PFSK-1 (cell line): ENCODE measurements at regions not wholly inside any gene's neighbourhood (a gene's known extent, or its start where the extent isn't known, plus 50 kb on each side); places are given as distances from the start of the nearest gene placed in this dataset.

ENCODE experiments used
- POLR2AphosphoS5 ChIP-seq: IDR thresholded peaks from 2 replicates; pipeline ENCODE4 v1.6.1; 2012; ENCODE audit warnings: low read depth, mild to moderate bottlenecking, control low read depth, low read length, moderate library complexity
- SIN3A ChIP-seq: IDR thresholded peaks from 2 replicates; pipeline ENCODE4 v1.6.1; 2012; ENCODE audit warnings: mild to moderate bottlenecking, low read length, moderate library complexity, borderline replicate concordance; ENCODE audit not compliant: insufficient read depth
- TAF1 ChIP-seq: IDR thresholded peaks from 2 replicates; pipeline ENCODE4 v1.6.1; 2012; ENCODE audit warnings: low read length, control low read depth, borderline replicate concordance; ENCODE audit not compliant: insufficient read depth
- TF ChIP-seq, protein P1 (sequence below), 2 experiments: IDR thresholded peaks; 2 replicates each; pipeline versions ENCODE4 v1.6.1 to v1.8.0; 2011 to 2012; ENCODE audit warnings: low read depth in 2 of 2, low read length in 2 of 2, control low read depth in 1 of 2, inconsistent platforms in 1 of 2, mild to moderate bottlenecking in 1 of 2, moderate library complexity in 1 of 2; ENCODE audit not compliant: insufficient read depth in 1 of 2

DNA sequence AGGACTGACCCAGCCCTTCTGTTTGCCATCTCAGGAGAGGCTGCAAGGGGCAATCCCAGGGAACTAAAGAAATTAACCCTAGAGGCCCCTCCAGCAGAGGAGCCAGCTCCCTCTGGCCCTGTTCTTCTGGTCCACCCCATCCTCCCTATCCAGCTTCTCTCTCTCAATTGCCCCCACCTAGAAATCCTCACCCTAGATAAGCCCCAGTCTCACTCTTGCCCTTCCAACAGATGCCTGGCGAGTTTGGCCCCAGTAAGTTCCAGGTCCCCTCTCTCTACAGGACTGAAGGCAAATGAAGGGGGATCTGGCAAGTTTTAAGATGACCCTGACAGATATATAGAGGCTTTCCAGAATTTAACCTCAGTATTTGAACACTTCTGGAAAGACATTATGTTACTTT, 134.0 kb downstream of the THBS2 start:
- TF ChIP-seq, protein P1, sequence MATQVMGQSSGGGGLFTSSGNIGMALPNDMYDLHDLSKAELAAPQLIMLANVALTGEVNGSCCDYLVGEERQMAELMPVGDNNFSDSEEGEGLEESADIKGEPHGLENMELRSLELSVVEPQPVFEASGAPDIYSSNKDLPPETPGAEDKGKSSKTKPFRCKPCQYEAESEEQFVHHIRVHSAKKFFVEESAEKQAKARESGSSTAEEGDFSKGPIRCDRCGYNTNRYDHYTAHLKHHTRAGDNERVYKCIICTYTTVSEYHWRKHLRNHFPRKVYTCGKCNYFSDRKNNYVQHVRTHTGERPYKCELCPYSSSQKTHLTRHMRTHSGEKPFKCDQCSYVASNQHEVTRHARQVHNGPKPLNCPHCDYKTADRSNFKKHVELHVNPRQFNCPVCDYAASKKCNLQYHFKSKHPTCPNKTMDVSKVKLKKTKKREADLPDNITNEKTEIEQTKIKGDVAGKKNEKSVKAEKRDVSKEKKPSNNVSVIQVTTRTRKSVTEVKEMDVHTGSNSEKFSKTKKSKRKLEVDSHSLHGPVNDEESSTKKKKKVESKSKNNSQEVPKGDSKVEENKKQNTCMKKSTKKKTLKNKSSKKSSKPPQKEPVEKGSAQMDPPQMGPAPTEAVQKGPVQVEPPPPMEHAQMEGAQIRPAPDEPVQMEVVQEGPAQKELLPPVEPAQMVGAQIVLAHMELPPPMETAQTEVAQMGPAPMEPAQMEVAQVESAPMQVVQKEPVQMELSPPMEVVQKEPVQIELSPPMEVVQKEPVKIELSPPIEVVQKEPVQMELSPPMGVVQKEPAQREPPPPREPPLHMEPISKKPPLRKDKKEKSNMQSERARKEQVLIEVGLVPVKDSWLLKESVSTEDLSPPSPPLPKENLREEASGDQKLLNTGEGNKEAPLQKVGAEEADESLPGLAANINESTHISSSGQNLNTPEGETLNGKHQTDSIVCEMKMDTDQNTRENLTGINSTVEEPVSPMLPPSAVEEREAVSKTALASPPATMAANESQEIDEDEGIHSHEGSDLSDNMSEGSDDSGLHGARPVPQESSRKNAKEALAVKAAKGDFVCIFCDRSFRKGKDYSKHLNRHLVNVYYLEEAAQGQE (IDR thresholded peaks at IDR 0.05; ENCODE audit: insufficient read depth in 1 of 2, low read depth in 2 of 2, low read length in 2 of 2) = no peak
- TF ChIP-seq POLR2AphosphoS5 (no peak), SIN3A (no peak), TAF1 (no peak)
